ENCODE measurements at regions not wholly inside any gene's neighbourhood (a gene's known extent, or its start where the extent isn't known, plus 50 kb on each side); places are given as distances from the start of the nearest gene placed in this dataset.

- H3K9me3 ChIP-seq (ENCODE audit: insufficient read depth, low read depth, low read length), result no peaks in the 10 kb centered on the region
- H3K4me1 ChIP-seq (ENCODE audit: insufficient read depth, low read length), result no peaks in the 10 kb centered on the region
- no peak for FAIRE-seq
- no peak overlapping the region for H3K4me2 ChIP-seq (ENCODE audit: low read length)
- no peaks in the 10 kb centered on the region for H3K27me3 ChIP-seq (ENCODE audit: insufficient read depth, low read length)
- TF ChIP-seq, protein P1, sequence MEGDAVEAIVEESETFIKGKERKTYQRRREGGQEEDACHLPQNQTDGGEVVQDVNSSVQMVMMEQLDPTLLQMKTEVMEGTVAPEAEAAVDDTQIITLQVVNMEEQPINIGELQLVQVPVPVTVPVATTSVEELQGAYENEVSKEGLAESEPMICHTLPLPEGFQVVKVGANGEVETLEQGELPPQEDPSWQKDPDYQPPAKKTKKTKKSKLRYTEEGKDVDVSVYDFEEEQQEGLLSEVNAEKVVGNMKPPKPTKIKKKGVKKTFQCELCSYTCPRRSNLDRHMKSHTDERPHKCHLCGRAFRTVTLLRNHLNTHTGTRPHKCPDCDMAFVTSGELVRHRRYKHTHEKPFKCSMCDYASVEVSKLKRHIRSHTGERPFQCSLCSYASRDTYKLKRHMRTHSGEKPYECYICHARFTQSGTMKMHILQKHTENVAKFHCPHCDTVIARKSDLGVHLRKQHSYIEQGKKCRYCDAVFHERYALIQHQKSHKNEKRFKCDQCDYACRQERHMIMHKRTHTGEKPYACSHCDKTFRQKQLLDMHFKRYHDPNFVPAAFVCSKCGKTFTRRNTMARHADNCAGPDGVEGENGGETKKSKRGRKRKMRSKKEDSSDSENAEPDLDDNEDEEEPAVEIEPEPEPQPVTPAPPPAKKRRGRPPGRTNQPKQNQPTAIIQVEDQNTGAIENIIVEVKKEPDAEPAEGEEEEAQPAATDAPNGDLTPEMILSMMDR (IDR thresholded peaks at IDR 0.05; ENCODE audit: insufficient read depth, low read depth, low read length), result no peak
- TF ChIP-seq EZH2 (IDR thresholded peaks at IDR 0.05; ENCODE audit: insufficient read depth, low read length), result no peak
- Mint-ChIP-seq H3K9me3 (ENCODE audit: unreplicated experiment) (peaks cover 11% of the 10 kb centered on the region), H3K27ac (ENCODE audit: unreplicated experiment) (no peak overlapping the region), H3K4me3 (ENCODE audit: unreplicated experiment) (no peak overlapping the region), H3K36me3 (ENCODE audit: low read depth, unreplicated experiment) (no peaks in the 10 kb centered on the region), H3K4me1 (ENCODE audit: low read depth, unreplicated experiment) (no peaks in the 10 kb centered on the region), H3K27me3 (ENCODE audit: low read depth, unreplicated experiment) (no peaks in the 10 kb centered on the region)
- H3K79me2 ChIP-seq (ENCODE audit: insufficient read depth, low read length), result no peaks in the 10 kb centered on the region
- no peak overlapping the region for H2AFZ ChIP-seq (ENCODE audit: low read depth, low read length)
- no peak overlapping the region for H3K9ac ChIP-seq (ENCODE audit: low read length)
- no peaks in the 10 kb centered on the region for H4K20me1 ChIP-seq (ENCODE audit: insufficient read depth, low read length)
- H3K27ac ChIP-seq (ENCODE audit: low read depth, low read length), result no peak overlapping the region
- DNase-seq (ENCODE audit: low read depth), result no peak
- H3K4me3 ChIP-seq (ENCODE audit: insufficient read depth, low read depth, low read length), result no peak overlapping the region
- H3K36me3 ChIP-seq (ENCODE audit: insufficient read depth, low read length), result no peaks in the 10 kb centered on the region
These were observed 581.8 kb downstream of the ETS1 start for GRCh38 chr11:128005562-128005961.

GRCh38 chr11:127998421-127998820 lies 588.9 kb downstream of the ETS1 start:
- H3K36me3 Mint-ChIP-seq (ENCODE audit: low read depth, unreplicated experiment), result no peaks in the 10 kb centered on the region
- Histone ChIP-seq H4K20me1 (ENCODE audit: insufficient read depth, low read length) (no peaks in the 10 kb centered on the region), H3K27ac (ENCODE audit: low read depth, low read length) (no peak overlapping the region), H3K4me1 (ENCODE audit: insufficient read depth, low read length) (peaks cover 4% of the 10 kb centered on the region), H3K4me3 (ENCODE audit: insufficient read depth, low read depth, low read length) (no peak overlapping the region), H3K27me3 (ENCODE audit: insufficient read depth, low read length) (no peaks in the 10 kb centered on the region), H3K9me3 (ENCODE audit: insufficient read depth, low read depth, low read length) (no peaks in the 10 kb centered on the region), H2AFZ (ENCODE audit: low read depth, low read length) (no peak overlapping the region), H3K36me3 (ENCODE audit: insufficient read depth, low read length) (no peaks in the 10 kb centered on the region), H3K4me2 (ENCODE audit: low read length) (no peak overlapping the region), H3K9ac (ENCODE audit: low read length) (no peak overlapping the region), H3K79me2 (ENCODE audit: insufficient read depth, low read length) (no peaks in the 10 kb centered on the region)
- H3K27me3 Mint-ChIP-seq (ENCODE audit: low read depth, unreplicated experiment), result no peaks in the 10 kb centered on the region
- DNase-seq (ENCODE audit: low read depth), result no peak
- no peak overlapping the region for H3K4me3 Mint-ChIP-seq (ENCODE audit: unreplicated experiment)
- H3K4me1 Mint-ChIP-seq (ENCODE audit: low read depth, unreplicated experiment), result peaks cover 36% of the 10 kb centered on the region
- H3K9me3 Mint-ChIP-seq (ENCODE audit: unreplicated experiment), result no peaks in the 10 kb centered on the region
- H3K27ac Mint-ChIP-seq (ENCODE audit: unreplicated experiment), result no peak overlapping the region
- FAIRE-seq, result peak; percentile 56
- TF ChIP-seq, protein P1 (IDR thresholded peaks at IDR 0.05; ENCODE audit: insufficient read depth, low read depth, low read length), result no peak
- no peak for TF ChIP-seq EZH2 (IDR thresholded peaks at IDR 0.05; ENCODE audit: insufficient read depth, low read length)

DNA sequence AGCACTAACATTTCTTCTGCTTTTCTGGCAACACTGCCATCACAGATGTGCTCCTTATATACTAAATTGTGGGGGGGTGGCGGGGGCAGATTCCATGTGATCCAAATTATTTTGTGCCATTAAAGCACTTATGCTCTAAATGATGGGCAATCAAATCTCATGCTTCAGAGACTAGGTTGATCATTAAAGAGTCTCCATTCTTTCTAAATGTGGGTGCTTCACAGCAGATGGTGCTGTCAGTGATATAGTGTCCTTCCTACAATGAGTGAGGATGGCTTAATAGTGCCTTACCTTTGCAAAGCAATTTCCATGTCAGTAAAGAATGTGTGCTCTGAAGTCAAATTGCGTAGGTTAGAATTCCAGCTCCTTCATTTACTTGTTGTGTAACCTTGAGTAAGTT lies 589.8 kb downstream of the ETS1 start:
- peak overlapping the region; percentile 23 for H3K27ac Mint-ChIP-seq (ENCODE audit: unreplicated experiment)
- FAIRE-seq, result no peak
- no peaks in the 10 kb centered on the region for H3K36me3 Mint-ChIP-seq (ENCODE audit: low read depth, unreplicated experiment)

More for the DNA sequence above, 589.8 kb downstream of the ETS1 start:
- H3K4me1 ChIP-seq (ENCODE audit: insufficient read depth, low read length), result peaks cover 4% of the 10 kb centered on the region
- H3K4me3 ChIP-seq (ENCODE audit: insufficient read depth, low read depth, low read length), result no peak overlapping the region
- H3K27me3 ChIP-seq (ENCODE audit: insufficient read depth, low read length), result no peaks in the 10 kb centered on the region
- no peaks in the 10 kb centered on the region for H3K36me3 ChIP-seq (ENCODE audit: insufficient read depth, low read length)
- no peak overlapping the region for H3K4me3 Mint-ChIP-seq (ENCODE audit: unreplicated experiment)
- H2AFZ ChIP-seq (ENCODE audit: low read depth, low read length), result no peak overlapping the region
- H4K20me1 ChIP-seq (ENCODE audit: insufficient read depth, low read length), result no peaks in the 10 kb centered on the region
- TF ChIP-seq EZH2 (IDR thresholded peaks at IDR 0.05; ENCODE audit: insufficient read depth, low read length), result no peak
- TF ChIP-seq, protein P1 (IDR thresholded peaks at IDR 0.05; ENCODE audit: insufficient read depth, low read depth, low read length), result no peak
- no peaks in the 10 kb centered on the region for H3K9me3 Mint-ChIP-seq (ENCODE audit: unreplicated experiment)
- H3K9ac ChIP-seq (ENCODE audit: low read length), result no peak overlapping the region
- no peaks in the 10 kb centered on the region for H3K79me2 ChIP-seq (ENCODE audit: insufficient read depth, low read length)
- peaks cover 36% of the 10 kb centered on the region for H3K4me1 Mint-ChIP-seq (ENCODE audit: low read depth, unreplicated experiment)
- no peak overlapping the region for H3K4me2 ChIP-seq (ENCODE audit: low read length)
- no peaks in the 10 kb centered on the region for H3K9me3 ChIP-seq (ENCODE audit: insufficient read depth, low read depth, low read length)
- H3K27ac ChIP-seq (ENCODE audit: low read depth, low read length), result no peak overlapping the region
- no peaks in the 10 kb centered on the region for H3K27me3 Mint-ChIP-seq (ENCODE audit: low read depth, unreplicated experiment)
- no peak for DNase-seq (ENCODE audit: low read depth)

All from astrocyte (in vitro differentiated cells and primary cell).